ENCODE measurements at regions not wholly inside any gene's neighbourhood (a gene's known extent, or its start where the extent isn't known, plus 50 kb on each side); places are given as distances from the start of the nearest gene placed in this dataset.

DNA sequence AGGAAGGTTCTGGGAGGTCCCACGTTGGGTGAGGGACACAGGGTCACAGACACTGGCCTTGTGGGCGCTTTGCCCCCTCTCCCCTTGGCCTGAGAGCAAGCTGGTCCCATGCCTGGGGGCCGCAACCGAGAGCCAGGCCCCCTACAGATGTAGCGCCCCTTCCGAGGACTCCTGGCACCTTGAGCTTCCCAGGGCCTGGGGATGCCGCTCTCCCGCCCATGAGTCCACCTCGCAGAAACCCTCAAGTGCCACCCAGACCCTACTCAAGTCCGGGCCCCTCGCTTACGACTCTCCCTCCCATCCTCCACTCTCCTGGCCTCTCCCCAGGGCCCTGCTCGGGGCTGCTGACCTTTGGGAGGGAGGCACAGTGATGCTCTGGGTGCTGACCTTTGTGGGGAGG, 204.0 kb downstream of the BRD1 start:
- TF ChIP-seq, protein P1, sequence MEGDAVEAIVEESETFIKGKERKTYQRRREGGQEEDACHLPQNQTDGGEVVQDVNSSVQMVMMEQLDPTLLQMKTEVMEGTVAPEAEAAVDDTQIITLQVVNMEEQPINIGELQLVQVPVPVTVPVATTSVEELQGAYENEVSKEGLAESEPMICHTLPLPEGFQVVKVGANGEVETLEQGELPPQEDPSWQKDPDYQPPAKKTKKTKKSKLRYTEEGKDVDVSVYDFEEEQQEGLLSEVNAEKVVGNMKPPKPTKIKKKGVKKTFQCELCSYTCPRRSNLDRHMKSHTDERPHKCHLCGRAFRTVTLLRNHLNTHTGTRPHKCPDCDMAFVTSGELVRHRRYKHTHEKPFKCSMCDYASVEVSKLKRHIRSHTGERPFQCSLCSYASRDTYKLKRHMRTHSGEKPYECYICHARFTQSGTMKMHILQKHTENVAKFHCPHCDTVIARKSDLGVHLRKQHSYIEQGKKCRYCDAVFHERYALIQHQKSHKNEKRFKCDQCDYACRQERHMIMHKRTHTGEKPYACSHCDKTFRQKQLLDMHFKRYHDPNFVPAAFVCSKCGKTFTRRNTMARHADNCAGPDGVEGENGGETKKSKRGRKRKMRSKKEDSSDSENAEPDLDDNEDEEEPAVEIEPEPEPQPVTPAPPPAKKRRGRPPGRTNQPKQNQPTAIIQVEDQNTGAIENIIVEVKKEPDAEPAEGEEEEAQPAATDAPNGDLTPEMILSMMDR (conservative IDR thresholded peaks at IDR 0.05; ENCODE audit: low read length): no peak
- no peak for TF ChIP-seq EZH2phosphoT487 (IDR thresholded peaks at IDR 0.05; ENCODE audit: borderline replicate concordance)
